Thymus (tissue), 11 donors: ENCODE measurements at regions not wholly inside any gene's neighbourhood (a gene's known extent, or its start where the extent isn't known, plus 50 kb on each side); places are given as distances from the start of the nearest gene placed in this dataset.
A peak's percentile ranks its signal among the peaks of the same experiment; 100 is the strongest.

Source experiments
- DNase-seq, 9 donors: peaks; one replicate each; pipeline ENCODE4 v3.0.0-alpha.2; 2013; ENCODE audit warnings: low spot score in 9 of 9, low read depth in 6 of 9, missing footprints in 1 of 9
- H3K27ac ChIP-seq, 2 donors: one replicate each; pipeline ENCODE4 v1.5.1; 2013; ENCODE audit warnings: control low read depth in 1 of 2, low read depth in 1 of 2, low read length in 1 of 2, mild to moderate bottlenecking in 1 of 2, moderate library complexity in 1 of 2
- H3K27me3 ChIP-seq, 2 donors: one replicate each; pipeline ENCODE4 v1.5.1; 2013; ENCODE audit warnings: low read length in 1 of 2; ENCODE audit not compliant: control insufficient read depth in 2 of 2, insufficient read depth in 1 of 2
- H3K36me3 ChIP-seq, 2 donors: one replicate each; pipeline ENCODE4 v1.5.1; 2013; ENCODE audit warnings: low read length in 1 of 2, mild to moderate bottlenecking in 1 of 2, moderate library complexity in 1 of 2; ENCODE audit not compliant: control insufficient read depth in 2 of 2, insufficient read depth in 2 of 2
- H3K4me1 ChIP-seq, 2 donors: one replicate each; pipeline ENCODE4 v1.5.1; 2013; ENCODE audit warnings: low read length in 2 of 2; ENCODE audit not compliant: control insufficient read depth in 2 of 2, insufficient read depth in 2 of 2
- H3K4me3 ChIP-seq, 2 donors: one replicate each; pipeline ENCODE4 v1.5.1; 2013; ENCODE audit warnings: low read length in 2 of 2, control low read depth in 1 of 2, mild to moderate bottlenecking in 1 of 2
- H3K9me3 ChIP-seq, 2 donors: one replicate each; pipeline ENCODE4 v1.5.1; 2013; ENCODE audit warnings: low read length in 1 of 2, mild to moderate bottlenecking in 1 of 2; ENCODE audit not compliant: control insufficient read depth in 2 of 2, insufficient read depth in 1 of 2
- WGBS: extraction: QIAGEN DNeasy Blood & Tissue Kit; methylation state at CpG from one replicate; pipeline ENCODE4 v1.1.7; 2013; 5-methylcytosine and 5-hydroxymethylcytosine counted together
- donor health status: healthy.

- H3K36me3 ChIP-seq: no peaks in the 10 kb centered on the region
- H3K27me3 ChIP-seq: peaks cover 0 to 2% of the 10 kb centered on the region in 2 donors
- no peaks in the 10 kb centered on the region for H3K9me3 ChIP-seq
- 1% methylated on average over 1 of the region's 1 CpG for WGBS
- no peak overlapping the region for H3K27ac ChIP-seq
- H3K4me1 ChIP-seq: no peaks in the 10 kb centered on the region
- H3K4me3 ChIP-seq: no peak overlapping the region
- DNase-seq: no peak
Measured at GRCh38 chr16:75780669-75781068, 54.4 kb upstream of the CPHXL start.

- Histone ChIP-seq H3K27me3 (peaks cover 0 to 2% of the 10 kb centered on the region in 2 donors), H3K36me3 (no peaks in the 10 kb centered on the region), H3K9me3 (no peaks in the 10 kb centered on the region), H3K4me1 (no peaks in the 10 kb centered on the region), H3K27ac (no peak overlapping the region), H3K4me3 (no peak overlapping the region)
- DNase-seq: no peak
- WGBS: 84% methylated on average over 5 of the region's 5 CpGs
Measured at GRCh38 chr16:75781683-75782343, 55.5 kb upstream of the CPHXL start.

- Histone ChIP-seq H3K27me3 (peaks cover 0 to 2% of the 10 kb centered on the region in 2 donors), H3K4me1 (no peaks in the 10 kb centered on the region), H3K4me3 (no peak overlapping the region), H3K27ac (no peak overlapping the region), H3K36me3 (no peaks in the 10 kb centered on the region), H3K9me3 (no peaks in the 10 kb centered on the region)
- DNase-seq: no peak
- 71% methylated on average over 1 of the region's 1 CpG for WGBS
Measured at GRCh38 chr16:75787440-75787839, 61.1 kb upstream of the CPHXL start.

GRCh38 chr16:75789237-75789636 is 62.9 kb upstream of the CPHXL start:
- no peak overlapping the region for H3K27ac ChIP-seq
- no peaks in the 10 kb centered on the region for H3K4me1 ChIP-seq
- DNase-seq: peak in 8 of 9 donors; percentile 8 to 57 (median 28)
- H3K4me3 ChIP-seq: no peak overlapping the region
- no peaks in the 10 kb centered on the region for H3K36me3 ChIP-seq
- H3K9me3 ChIP-seq: no peaks in the 10 kb centered on the region
- 22% methylated on average over 4 of the region's 4 CpGs for WGBS
- peaks cover 0 to 2% of the 10 kb centered on the region in 2 donors for H3K27me3 ChIP-seq

- WGBS: 87% methylated on average over 7 of the region's 7 CpGs
- Histone ChIP-seq H3K27ac (no peak overlapping the region), H3K4me3 (no peak overlapping the region), H3K9me3 (no peaks in the 10 kb centered on the region), H3K36me3 (no peaks in the 10 kb centered on the region), H3K27me3 (no peaks in the 10 kb centered on the region), H3K4me1 (no peaks in the 10 kb centered on the region)
- DNase-seq: no peak
Measured at GRCh38 chr16:75792771-75793492, 66.6 kb upstream of the CPHXL start.

DNA sequence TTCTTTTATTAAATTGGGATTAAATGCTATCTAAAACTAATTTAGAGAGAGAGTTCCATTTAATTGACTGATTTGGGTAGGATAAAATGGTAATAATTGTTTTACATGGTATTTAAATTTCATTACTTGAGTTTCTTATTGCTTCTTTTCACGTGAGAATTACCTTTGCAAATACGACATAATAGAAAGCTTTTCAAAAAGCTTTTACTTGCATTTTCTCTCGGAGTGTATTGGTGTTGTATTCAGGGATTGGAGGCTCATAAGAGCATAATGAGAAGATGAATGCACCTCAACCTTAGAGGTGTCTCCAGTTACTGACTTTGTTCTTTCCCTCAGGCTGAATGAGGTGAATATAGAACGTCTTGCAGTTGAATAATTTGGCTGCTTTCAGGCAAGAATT is 67.4 kb upstream of the CPHXL start:
- 84% methylated on average over 4 of the region's 4 CpGs for WGBS
- Histone ChIP-seq H3K27me3 (no peaks in the 10 kb centered on the region), H3K36me3 (no peaks in the 10 kb centered on the region), H3K27ac (no peak overlapping the region), H3K9me3 (no peaks in the 10 kb centered on the region), H3K4me3 (no peak overlapping the region), H3K4me1 (no peaks in the 10 kb centered on the region)
- no peak for DNase-seq

- no peaks in the 10 kb centered on the region for H3K9me3 ChIP-seq
- 73% methylated on average over 4 of the region's 4 CpGs for WGBS
Measured at GRCh38 chr16:75794426-75794825, 68.1 kb upstream of the CPHXL start.

GRCh38 chr16:75798714-75799113 is 72.4 kb upstream of the CPHXL start:
- H3K27me3 ChIP-seq: no peaks in the 10 kb centered on the region
- no peak for DNase-seq
- 95% methylated on average over 4 of the region's 4 CpGs for WGBS
- H3K4me3 ChIP-seq: no peak overlapping the region
- H3K36me3 ChIP-seq: no peaks in the 10 kb centered on the region
- H3K9me3 ChIP-seq: no peaks in the 10 kb centered on the region
- no peak overlapping the region for H3K27ac ChIP-seq
- no peaks in the 10 kb centered on the region for H3K4me1 ChIP-seq

More at GRCh38 chr16:75794426-75794825, 68.1 kb upstream of the CPHXL start:
- Histone ChIP-seq H3K27ac (no peak overlapping the region), H3K4me1 (no peaks in the 10 kb centered on the region), H3K36me3 (no peaks in the 10 kb centered on the region), H3K4me3 (no peak overlapping the region), H3K27me3 (no peaks in the 10 kb centered on the region)
- no peak for DNase-seq

DNA sequence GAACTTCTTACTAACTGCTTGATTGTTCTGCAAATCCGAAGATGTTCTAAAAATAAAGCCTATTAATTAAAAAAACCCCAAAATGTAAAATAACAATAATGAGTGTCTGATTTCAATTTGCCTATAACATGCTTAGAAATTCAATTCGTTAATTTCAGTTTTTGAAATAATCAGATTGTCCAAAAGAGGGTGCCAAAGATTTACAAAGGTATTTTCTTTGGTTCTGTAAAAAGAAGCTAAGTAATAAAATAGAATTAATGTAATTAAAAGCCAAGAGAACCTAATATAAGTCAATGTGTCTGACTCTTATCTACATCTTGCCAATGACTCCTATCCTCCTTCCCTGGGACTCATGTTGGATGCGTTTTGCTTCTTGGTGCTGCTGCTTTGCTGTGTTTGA is 75.0 kb upstream of the CPHXL start:
- Histone ChIP-seq H3K27me3 (no peaks in the 10 kb centered on the region), H3K9me3 (no peaks in the 10 kb centered on the region), H3K36me3 (no peaks in the 10 kb centered on the region), H3K27ac (no peak overlapping the region), H3K4me1 (no peaks in the 10 kb centered on the region), H3K4me3 (no peak overlapping the region)
- 59% methylated on average over 3 of the region's 3 CpGs for WGBS
- DNase-seq: no peak
